GM21723 (cell line): ENCODE measurements at regions not wholly inside any gene's neighbourhood (a gene's known extent, or its start where the extent isn't known, plus 50 kb on each side); places are given as distances from the start of the nearest gene placed in this dataset.

Experiments
- ATAC-seq: cut with Tn5 transposase; IDR thresholded peaks from one replicate; pipeline ENCODE4 v1.9.1; 2021; ENCODE audit warnings: mild to moderate bottlenecking, moderate library complexity; ENCODE audit not compliant: unreplicated experiment

DNA sequence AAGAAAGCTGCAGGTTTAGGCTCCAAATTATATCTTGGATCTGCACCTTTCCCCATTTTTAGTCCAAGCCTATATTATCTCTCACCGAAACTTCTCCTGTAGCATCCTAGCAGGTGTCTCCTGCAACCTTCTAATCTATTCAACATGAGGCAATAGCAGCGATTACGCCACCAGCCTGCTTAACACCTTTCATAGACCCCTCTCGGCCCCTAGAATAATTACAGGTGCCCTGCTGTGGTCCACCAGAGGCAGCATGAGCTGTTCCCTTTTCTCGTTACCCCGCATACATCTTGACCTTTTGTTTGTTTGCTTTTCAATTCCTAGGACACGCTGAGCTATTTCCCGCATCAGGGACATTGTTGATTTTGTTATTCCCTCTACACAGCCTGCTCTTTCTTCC lies 361.9 kb downstream of the CYRIA start:
- ATAC-seq: no peak

DNA sequence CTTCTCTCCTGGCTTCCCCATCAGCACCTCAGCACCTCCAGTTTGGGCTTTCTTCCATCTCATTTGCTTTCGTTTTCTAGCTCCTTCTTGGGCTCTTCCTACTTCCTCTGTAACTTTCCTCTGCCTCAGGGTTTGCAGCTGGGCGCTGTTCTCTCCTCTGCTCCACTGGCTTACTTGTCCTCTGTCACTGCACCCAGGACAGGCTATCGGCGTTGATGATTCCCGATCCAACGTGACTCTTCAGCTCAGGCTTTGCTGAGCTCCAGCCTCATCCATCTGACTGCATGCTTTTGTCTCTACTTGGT lies 362.4 kb downstream of the CYRIA start:
- no peak for ATAC-seq

DNA sequence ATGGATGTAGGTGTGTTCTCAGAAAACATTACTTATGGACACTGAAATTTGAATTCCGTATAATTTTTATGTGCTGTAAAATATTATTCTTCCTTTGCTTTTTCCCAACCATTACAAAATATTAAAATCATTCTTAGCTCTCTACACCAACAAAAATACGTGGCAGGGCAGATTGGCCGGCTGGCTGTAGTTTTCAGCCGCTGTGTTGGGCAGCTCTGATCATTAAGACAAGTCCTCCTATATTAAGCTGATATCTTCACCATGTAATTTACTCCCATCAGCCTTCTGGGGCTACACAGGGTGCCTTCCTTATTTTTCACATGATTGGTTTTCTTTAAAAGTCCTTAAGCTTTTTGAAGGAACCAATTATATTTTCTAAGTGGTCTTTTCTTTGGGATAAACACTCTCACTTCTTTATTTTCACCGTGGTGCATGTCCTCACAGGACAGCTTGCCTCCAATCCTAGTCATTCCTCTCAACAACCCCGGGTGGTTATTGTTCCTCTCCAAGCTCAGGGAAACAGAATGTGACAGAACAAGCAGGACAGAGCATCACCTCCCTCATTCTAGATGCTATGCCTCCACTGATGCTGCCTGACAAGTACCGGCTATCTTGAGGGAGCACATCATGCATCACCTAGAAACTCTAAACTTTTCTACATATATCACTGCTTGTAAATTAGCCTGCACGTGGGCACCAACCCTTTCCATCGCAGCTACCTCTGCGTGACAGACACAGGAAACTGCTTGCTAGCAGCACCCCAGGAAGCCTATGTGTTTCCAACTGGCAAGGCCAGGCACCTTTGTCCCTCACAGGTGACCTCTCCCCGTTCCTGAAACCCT lies 362.3 kb downstream of the MYCN start:
- no peak for ATAC-seq

DNA sequence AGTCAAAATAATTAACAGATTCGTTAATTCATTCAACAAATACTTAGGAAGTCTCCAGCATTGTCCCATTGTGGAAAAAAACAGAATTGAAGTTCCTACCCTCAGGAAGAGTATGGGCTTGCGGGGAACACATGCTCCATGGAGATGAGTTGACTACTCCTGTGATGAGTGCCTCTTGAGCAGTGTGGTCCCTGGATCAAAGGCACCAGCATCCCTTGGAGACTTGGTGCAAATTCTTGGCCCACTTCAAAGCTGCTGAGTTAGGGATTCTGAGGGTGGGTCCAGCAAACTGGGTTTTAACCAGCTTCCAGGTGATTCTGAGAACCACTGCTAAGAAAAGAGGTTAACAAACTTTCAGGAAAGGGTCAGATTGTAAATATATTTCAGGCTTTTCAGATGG lies 361.6 kb downstream of the MYCN start:
- no peak for ATAC-seq

DNA sequence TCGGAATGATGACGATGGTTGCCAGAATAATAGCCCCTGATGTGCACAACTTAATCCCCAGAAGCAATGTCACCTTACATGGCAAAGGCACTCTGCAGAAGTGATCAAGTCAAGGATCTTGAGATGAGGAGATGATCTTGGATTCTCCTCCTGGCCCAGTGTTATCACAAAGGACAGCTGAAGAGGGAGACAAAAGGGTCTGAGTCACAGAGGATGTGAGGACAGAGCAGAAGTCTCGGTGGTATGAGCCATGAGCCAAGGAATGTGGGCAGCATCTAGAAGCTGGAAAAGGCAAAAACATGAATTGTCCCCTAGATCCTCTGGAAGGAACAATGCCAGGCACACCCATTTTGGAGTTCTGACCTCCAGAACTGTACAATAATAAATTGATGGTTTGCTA lies 358.5 kb downstream of the MYCN start:
- no peak for ATAC-seq

DNA sequence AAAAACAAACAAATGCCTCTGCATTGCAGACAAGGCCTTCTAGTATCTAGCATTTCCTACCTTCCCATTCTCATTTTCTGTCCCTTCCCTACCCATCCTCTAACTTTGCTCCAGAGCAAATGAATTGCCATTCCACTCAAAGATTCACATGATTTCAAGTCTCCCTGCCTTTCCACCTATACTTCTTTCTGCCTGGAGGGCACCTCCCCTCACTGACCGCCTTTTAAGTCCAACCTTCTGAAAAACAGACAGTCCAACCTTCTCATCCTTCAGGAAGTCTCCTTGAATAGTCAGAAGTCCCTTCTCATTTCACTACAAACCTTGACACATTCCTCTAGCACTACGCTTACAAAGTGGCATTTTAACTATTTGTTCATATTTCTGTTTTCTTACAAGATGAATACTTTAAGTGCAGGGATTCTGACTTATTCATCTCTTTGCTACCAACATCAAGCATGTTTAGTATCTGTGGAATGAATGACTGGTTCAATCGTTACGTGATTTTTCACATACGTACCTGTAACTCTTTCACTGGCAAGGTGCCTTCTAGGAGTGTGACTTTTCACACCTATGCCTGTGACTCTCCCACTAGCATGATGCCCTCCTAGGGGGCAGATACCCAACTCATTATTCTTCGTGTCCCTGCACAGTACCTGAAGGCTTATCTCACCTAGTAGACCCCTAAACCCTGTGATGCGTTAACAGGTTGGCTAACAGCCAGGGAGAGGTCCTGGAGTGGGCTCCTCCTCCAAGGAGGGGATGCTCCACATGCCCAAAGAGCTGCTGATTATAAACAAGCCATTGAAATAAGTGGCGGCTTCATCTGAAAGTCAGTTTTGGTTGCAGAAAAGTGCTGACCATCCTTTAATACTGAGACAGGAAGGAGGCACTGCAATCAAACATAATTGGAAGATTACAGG lies 356.2 kb downstream of the MYCN start:
- ATAC-seq: no peak

DNA sequence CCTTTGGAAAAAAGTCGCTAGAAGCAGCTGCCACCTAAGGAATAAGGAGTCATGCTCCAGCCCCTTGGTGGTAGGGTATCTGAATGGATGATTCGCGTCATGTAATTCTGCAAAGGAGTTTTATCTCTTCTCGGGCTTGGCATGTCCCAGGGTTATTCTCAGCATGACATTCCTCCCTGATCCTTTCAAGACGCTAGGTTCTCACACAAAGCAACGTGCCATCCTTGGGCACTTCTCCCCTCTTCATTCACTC lies 355.6 kb downstream of the MYCN start:
- ATAC-seq: no peak

DNA sequence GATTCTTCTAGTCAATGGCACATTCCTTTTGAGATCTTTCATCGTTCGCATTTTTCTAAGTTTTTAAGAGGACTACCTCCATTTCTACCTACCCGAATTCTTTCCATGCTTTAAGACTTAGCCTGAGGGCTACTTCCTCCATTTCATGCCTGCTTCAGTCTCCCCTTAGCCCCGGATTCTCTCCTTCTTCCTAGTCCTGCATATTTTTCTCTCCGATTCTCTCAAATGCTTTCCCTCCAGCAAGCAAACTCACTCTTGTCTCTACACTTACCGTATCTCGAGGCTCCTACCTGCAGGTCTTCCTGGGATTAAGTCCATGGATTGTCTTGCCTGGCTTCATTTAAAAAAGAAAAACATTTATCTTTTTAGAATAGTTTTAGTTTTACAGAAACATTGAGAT lies 354.4 kb downstream of the MYCN start:
- ATAC-seq: no peak

DNA sequence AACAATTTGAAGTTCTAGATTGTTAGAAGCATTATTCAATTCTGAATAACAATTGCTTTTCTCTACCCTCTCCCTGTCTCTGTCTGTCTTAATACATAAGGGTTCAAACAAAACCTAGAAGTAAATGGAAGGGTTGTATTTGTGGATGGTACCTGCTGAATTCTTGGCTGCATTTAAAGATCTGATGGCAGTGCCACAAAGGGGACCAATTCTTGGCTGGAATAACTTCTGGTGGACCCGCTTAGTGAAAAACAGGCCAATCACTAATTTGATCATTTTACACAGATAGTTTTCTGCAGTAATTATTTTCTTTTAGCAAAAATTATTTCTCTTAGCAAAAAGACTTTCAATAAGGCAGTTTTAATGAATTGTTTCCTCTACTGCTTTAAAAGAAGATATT lies 353.5 kb downstream of the MYCN start:
- no peak for ATAC-seq

DNA sequence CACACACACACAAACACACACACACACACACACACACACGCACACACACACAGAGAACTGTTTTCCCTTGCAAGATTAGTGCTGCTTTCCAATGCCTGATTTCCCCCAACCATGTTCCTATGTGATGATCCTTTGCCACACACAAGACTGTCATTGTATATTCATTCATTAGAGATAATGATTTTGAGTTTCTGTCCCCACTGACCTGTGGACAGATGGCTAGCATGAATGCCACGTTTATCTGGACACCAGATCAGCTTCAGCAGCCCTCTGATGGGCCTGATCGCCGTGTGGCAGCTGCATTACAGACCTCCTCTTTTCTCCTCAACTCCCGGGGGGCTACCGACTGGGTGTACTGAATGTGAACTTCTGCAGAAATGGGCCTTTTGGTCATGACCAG lies 353.0 kb downstream of the MYCN start:
- ATAC-seq: no peak

DNA sequence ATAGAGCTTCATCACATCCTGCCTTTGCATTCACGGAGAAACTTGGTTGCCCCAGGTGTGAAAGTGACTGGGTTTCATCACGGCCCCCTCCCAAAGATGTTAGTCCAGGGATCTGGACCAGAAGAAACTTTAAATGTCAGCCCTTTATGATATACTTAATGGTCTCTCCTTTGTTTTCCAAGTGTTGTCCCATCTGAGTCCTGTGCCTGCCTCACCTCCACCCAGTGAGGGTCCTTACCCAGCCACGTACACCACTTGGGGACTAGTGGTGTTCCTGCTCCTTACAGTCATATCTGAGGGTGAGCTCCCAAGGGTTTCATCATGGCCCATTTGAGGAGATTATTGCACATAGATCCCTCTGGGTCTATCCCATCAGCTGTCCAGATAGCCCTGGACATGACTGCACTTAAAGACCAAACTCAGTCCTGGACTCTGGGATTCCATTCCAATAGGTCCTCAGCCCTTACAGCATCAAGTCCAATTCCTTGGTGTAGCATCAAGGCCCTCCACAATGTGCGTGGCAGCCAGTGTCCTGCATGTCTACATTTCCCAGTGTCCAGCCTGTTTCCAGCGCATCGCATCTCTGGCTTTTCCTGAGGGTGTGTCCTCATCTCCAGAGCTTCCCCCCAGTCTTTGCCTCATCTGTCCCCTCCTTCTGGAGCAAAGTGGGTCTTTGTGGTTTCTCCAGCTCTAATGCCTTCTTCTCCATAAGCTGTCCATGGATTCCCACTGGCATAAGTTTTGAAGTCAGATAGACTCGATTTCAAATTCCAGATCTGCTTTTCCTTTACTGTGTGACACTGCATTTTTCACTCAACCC lies 351.6 kb downstream of the MYCN start:
- no peak for ATAC-seq

DNA sequence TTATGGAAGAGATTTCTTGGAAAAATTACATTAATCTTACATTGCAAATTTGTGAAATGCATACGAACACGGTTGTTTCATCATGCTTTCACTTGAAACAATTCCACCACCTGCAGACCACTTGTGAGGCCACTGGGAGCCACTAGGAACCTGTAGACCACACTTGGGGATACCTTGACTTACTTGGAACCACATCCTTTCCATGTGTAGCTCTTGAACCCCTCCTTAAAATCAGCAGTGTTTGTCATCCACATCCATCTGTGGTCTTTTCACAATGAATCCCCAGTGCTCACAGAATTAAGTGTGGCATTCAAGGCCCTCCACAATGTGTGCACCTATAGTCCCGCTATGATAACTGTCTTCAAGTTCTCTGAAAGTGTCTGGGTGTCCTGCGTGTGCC lies 350.9 kb downstream of the MYCN start:
- no peak for ATAC-seq

DNA sequence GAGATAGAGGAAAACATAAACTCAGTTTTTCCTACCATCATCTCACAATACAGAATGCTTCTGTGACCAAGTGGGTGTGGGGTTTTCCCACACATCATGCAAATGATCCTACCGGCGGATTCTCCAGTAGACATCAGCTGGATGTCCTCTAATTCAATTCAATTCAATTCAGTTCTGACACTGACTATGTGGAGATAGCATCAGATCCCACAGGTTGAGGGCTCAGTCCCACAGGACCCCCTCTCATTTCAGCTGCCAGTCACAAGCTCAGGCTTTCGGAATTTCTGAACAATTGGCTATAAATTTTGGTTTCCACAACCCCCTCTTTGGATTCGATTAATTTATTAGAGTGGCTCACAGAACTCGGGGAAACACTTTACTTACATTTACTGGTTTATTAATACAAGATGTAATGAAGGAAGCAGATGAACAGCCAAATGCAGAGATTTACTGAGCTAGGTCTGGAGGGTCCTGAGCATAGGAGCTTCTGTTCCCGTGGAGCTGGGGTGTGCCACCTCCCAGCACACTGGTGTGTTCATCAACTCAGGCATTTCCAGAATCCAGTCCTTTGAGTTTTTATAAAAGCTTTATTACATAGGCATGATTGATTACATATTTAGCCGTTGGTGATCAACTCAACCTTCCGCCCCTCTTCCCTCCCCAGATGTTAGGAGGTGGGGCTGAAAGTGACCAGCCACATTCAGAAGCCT lies 350.1 kb downstream of the MYCN start:
- no peak for ATAC-seq

DNA sequence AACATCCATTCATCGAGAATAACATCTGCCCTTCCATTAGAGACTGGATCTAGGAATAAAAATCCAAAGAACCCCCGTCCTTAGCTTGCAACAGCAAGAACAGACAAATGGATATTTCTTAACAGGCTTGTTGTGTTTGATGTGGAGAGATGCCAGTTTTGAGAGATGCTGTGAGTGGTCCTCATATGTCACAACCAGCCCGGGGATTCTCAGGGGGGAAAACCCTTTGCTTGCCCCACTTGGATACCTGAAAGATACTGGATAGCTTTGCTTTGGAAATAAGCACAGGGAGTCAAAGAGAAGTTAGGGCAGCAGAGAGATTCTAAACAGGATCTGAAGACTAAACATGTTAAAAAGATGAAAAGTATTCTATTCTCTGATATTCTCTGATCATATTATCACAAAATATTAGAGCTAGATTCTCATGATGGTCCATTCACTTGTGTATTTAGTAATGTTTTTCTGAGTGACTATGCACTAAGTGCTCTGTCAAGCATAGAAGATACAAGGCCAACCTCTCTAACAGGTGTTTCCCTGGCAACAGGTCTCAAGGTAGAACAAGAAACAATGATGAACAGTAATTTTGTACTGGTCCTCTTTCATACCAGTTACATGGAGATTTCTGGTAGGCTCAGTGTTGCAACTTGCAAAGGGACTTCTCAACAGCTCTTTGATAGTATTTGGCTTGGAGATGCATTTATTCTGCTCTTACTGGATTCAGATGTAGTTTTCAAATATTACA lies 348.2 kb downstream of the MYCN start:
- ATAC-seq: no peak

DNA sequence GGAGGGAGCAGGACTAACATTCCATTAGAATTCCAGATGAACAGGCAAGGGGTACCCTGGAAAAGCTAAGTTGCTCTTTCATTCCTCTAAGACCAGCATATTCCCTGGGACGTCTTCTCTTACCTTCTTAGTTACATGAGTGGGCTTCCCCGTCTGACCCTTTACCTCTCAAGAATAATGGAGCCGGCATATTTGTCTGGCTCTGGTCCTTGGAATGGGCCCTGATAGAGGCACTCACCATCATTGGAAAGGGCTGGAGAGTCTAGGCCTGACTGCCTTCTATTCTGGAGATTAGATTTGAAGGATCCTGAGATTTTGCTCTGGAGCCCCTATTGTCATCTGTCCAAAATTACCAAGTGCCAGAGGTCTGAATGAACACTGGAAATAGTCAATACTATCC lies 347.5 kb downstream of the MYCN start:
- no peak for ATAC-seq

DNA sequence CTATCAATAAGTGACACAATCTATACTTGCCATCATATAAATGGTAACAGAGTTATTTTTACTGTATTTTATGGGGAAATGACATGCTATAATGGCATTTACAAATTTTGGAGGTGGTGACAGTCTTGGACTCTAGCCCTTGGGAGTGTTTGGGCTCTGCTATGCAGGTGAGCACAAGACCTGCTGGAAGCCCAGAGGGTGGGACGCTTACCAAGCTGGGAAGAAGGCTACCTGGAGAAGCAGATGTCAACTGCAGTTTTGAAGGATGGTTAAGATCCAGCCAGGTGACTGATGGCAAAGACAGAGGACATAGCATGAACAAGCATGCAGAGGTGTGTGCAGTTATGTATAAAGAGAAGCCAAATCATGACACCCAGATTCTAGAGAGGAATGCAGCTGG lies 346.9 kb downstream of the MYCN start:
- no peak for ATAC-seq

DNA sequence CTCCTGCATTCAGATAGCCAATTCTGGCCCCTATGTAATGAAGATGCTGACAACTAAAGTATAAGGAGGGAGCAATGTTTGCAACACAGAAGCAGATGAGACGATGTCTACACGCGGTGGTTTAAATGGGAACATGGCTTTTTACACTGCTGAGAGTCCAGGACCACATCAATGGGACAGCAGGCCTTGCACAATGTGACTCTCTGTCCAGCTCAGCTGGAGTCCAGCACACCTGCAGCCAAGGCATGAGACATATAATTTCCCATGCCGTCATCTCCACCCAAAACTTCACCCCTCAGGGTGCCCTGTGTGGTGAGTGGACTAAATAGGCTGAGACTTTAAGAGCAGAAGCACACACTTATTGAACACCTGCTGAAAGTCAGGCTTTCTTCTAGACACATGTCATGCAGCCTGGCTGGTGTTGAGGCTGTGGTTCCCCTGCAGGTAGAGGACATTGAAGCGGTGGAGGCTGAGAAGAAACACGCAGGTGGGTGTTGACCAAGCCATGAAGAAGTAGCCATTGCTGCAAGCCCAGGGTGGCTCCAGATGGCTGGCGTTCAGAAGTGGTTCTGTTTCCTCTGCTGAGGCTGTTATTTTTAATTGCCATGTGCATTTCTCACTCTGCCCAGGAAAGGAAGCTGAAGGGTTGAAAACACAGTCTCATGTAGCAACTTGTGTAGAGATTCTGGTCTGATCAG lies 345.6 kb downstream of the MYCN start:
- ATAC-seq: no peak

DNA sequence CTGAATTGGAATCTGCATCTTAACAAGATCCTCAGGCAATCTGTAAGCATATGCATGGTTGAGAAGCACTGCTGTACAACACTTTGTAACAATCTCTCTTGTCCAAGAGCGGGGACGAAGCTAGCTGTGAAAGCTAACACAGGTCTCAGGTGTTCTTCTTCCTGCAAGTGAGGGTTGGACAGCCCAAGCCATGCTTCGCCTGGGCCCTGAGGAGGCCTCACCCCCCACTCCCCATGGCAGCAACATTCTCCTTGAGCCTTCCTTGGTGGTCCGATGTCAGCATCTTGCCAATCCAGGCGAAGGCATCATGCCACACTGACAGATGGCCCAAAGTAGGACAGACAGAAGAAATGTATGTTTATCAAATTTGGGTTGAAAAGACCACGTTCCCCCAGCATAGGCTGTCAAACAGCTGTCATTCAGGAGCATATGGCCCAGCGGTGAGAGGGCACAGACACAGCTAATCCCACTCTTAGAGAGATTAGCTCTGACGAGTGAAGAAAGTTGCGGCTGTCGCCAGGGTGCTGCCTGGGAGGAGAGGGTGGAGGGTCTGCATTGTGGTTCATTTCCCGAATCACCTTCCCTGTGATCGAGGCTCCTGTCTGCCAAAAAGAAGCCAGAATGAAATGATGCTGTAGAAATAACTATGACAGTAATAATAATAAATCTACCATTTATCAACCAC lies 344.7 kb downstream of the MYCN start:
- no peak for ATAC-seq
